SIG-M5 treated with dmso at 0.1 percent for 504 hours (cell line): ENCODE measurements at regions not wholly inside any gene's neighbourhood (a gene's known extent, or its start where the extent isn't known, plus 50 kb on each side); places are given as distances from the start of the nearest gene placed in this dataset.
"Not testable (repeated sequence)": the region's sequence is repeated elsewhere in the genome, so short reads cannot be mapped to it uniquely, and the experiment has no call there.

ENCODE experiments used
- DNase-seq: peaks from one replicate; lab custom pipeline; 2025; ENCODE audit not compliant: unreplicated experiment; lab: John Stamatoyannopoulos, UW

DNA sequence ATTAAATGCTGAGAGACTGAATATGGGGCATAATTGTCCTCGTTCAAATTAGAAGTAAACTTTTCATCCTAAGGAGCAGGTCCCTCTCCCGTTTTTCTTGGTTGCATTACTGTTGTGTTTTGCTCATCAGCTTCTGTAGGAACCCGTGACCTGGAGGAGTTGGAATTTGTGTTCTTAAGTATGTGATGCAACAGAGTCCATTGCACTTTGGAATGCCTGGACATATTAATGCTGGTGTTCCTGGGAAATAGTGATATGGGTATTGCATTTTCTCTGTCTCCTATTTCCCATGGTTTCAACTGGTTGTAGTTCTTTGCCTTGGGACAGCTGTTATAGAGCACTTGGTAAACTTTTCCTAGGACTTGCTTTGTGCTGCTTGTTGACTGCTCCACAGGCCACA is 417.8 kb upstream of the LCORL start:
- DNase-seq: no peak

- DNase-seq: no peak
These were observed 414.2 kb upstream of the LCORL start for GRCh38 chr4:18435781-18436180.

DNA sequence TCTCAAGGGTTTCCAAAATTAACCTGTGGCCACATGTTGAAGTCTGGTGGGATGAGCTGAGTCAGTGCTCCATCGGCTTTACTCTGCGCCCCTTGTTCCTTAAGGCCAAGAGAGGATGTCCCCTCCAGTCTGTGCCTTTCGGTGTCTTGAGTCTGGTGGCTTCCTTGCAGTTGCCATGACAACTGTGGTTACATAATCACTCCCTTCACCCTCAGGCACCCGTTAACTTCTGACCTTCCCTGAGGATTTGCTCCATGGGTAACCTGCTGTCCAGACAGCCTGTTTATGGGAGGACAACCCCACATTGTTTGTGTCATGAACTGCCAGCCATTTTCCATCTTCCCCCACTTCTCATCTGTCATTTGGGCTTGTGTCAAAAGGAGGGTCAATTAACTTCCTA is 401.1 kb upstream of the LCORL start:
- DNase-seq: no peak

- no peak for DNase-seq
These were observed 400.0 kb upstream of the LCORL start for GRCh38 chr4:18421519-18421918.

GRCh38 chr4:18419780-18420179 is 398.2 kb upstream of the LCORL start:
- no peak for DNase-seq

DNA sequence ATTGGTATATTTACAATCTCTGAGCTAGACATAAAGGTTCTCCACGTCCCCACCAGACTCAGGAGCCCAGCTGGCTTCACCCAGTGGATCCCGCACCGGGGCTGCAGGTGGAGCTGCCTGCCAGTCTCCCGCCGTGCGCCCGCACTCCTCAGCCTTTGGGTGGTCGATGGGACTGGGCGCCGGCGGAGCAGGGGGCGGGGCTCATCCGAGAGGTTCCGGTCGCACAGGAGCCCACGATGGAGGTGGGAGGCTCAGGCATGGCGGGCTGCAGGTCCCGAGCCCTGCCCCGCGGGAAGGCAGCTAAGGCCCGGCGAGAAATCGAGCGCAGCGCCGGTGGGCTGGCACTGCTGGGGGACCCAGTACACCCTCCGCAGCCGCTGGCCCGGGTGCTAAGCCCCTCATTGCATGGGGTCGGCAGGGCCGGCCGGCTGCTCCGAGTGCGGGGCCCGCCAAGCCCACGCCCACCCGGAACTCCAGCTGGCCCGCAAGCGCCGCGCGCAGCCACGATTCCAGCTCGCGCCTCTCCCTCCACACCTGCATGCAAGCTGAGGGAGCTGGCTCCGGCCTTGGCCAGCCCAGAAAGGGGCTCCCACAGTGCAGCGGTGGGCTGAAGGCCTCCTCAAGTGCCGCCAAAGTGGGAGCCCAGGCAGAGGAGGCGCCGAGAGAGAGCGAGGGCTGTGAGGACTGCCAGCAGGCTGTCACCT is 396.8 kb upstream of the LCORL start:
- DNase-seq: not testable (repeated sequence)

GRCh38 chr4:18417651-18418050 is 396.1 kb upstream of the LCORL start:
- not testable (repeated sequence) for DNase-seq

DNA sequence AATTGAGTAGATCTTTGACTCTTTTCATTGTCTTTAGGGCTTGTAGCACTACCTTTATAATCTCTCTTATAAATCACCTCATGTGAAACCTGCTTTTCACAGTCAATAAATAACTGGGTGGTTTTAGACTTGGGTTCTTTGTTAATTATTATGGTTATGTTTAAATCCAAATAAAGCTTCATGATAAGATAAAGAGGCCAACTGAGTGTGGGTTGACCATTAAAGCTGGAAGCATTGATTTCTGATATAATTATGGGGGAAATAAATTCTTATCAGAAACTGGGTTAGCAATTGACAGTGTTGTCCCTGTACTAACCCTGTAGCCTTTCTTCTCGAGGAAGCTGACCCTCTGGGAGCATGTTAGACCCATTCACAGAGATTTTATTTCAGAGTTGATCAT is 384.7 kb upstream of the LCORL start:
- no peak for DNase-seq

GRCh38 chr4:18405054-18405453 is 383.5 kb upstream of the LCORL start:
- no peak for DNase-seq

DNA sequence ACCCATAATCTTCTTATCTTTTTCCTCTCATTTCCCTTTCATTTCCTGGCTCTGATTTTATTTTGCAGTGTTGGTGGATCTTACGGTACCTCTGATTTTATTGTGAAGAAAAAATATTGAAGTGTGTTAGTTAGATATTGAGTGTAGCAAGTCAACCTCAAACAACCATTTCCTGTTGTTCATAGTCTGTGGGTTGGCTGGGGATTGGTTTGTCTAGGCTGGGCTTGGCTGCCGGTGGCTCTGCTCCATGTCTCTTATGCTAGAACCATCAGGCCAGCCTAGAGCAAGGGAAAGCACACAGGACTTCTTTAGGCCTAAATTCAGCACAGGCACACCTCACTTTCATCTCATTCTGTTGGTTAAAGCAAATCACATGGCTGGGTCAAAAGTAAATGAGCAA is 383.1 kb upstream of the LCORL start:
- no peak for DNase-seq

DNA sequence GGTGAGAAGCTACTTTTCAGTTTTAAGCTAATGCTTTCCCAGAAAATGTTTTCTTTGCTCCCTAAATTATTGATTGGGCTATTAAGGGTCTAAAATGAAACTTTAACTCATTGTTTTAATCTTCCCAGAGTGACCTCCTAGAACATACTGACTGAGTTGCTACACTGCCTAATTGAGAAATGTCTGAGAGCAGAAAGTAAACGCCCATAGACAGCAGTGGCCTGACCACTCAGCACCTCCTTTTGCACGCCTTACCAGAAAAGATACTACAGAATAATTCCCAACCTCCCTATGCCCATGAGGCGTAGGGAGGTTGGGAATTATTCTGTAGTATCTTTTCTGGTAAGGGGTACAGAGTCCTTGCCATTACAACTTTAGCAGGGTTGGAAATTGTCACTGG is 381.8 kb upstream of the LCORL start:
- DNase-seq: no peak

DNA sequence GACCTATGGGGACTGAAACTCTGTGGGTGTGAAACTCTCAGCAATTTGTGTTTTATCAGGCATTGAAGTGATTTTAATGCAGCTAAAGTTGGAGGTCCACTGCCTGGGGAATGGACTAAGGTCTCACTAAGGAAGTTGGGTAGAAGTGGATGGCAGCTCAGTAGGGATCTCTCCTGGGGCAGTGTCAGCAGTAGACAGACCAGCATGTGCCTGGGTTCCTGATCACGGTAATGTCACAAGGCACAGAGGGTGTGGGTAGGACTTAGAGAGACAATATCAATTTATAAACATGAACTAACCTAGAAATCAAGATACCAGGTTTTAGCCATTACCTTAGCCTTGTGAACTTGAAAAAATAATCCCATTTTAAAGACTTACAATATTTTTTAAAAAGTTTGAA is 380.3 kb upstream of the LCORL start:
- DNase-seq: no peak

DNA sequence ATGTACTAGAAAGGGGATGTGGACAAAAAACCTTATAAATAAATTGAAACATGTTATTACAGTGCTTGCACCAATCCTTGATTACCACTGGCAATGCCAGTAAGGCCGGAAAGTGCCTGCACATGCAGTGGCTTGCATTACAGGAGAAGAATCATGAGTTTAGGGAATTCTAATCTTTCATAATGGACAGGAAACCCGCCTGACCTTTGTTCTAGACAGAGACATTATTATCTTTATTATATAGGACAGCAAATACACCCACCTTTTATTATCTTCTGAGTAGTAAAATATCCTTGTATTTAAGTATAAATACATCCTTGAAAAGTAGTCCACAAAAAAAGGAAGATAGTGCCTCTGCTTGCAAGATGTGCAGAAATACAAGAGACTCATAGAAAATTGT is 379.9 kb upstream of the LCORL start:
- no peak for DNase-seq

GRCh38 chr4:18398661-18399060 is 377.1 kb upstream of the LCORL start:
- no peak for DNase-seq

DNA sequence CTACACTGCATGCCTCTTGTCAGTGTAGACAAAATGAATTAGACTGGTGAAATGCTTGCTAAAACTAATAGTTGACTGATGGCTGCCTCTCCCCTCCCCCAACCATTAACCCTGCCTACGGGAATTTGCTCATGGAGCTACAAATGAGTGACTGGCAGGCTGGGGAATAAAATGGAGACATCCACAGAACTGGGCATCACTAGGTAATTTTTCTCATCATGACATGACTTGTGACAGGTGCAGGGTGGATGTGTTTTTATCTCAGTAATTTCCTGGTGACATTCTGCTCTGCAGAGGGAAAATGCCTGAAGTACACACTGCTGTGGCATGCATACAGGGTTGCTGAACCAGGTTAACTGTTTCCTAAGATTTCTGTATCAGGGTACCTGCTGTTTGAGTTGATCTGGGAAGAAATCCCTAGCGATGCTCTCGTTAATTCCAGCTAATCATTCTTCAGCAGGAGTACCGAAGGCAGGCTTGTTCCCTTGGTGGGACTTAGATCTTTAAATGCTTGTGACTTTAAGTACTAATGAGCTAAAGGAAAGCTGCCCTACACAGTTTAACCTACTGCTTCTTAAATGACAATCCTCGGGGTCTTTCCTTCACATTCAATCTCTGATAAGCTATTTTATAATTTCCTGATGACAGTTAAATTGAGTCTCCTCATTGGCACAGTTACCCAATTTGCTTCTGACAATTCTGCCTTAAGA is 376.3 kb upstream of the LCORL start:
- no peak for DNase-seq

DNA sequence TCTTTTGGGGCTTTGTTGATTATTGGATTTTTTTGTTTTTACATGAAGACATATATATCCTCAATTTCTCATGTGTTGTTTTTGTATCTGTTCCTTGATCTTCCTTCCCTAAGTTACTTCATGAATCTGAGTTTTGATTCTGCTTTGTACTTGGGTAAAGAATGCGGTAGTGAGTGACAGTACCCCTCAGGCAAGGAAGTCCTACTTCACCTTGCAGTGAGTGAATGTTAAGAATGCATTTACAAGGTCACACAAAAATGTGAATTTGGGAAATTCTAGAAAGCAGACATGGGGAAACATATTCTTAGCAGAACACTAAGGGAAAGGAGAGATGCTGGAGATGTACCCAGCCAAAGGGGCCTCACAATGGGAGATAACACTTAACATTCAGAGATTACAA is 373.1 kb upstream of the LCORL start:
- no peak for DNase-seq

DNA sequence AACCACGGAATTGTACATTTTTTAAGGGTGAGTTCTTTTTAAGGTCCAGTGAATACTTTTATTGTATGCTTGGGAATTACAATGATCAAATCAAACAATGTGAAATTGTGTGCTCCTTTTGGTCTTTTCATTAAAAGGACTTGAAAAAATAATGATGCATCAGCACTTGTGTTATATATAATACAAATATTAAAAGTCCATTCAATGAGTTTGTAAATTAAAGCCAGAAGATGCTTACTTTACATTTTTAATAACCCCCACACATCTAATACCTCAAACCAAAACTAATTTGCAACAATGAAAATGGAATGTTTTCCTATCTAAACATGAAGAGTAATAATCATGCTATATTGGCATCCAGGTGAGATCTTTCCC is 369.8 kb upstream of the LCORL start:
- DNase-seq: no peak

DNA sequence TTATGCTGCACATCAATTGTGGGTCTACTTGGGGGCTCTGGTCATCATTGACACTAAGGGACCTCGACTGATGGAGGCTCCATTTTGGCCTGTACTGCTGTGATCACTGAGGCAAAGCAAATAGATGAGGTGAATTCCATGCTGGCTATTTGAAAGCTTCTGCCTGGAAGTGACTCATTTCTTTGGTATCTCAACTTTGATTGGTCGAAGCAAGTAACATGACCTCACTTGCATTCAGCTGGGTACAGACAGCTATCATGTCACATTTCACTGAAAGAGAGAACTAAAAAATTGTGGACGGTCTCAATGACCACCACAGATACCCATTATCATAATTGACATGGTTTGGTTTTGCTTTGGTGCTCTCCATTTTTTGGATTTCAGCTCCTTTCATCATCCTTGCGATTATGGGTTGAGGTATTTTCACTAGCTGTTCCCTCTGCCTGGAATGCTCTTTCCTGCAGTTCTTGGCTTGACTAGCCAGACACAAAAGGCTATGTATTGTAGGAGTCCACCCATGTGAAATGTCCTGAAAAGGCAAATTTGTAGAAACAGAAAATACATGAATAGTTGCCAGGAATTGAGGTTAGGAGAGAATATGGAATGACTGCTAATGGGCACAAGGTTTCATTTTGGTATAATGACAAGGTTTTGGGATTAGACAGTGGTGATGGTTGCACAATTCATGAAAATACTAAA is 369.2 kb upstream of the LCORL start:
- DNase-seq: no peak

GRCh38 chr4:18389115-18389514 is 367.6 kb upstream of the LCORL start:
- DNase-seq: no peak

DNA sequence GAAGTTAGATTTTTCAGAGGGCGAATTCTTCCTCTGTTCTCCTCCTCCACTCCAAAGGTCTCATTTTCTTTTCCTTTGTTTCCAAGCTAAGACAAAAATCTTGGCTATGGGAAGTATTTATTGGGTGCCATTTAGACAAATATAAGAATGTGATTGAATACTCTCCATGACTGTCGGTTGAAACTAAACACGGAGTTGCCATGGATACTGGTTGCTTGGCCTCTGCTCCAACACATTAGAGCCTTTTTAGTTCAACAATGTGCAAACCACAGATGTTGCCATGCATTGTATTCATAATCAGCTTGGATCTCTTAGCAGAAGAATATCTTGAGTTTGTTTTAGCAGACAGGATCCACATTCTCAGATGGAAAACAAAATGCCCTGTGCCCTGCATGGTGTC is 366.5 kb upstream of the LCORL start:
- DNase-seq: no peak

DNA sequence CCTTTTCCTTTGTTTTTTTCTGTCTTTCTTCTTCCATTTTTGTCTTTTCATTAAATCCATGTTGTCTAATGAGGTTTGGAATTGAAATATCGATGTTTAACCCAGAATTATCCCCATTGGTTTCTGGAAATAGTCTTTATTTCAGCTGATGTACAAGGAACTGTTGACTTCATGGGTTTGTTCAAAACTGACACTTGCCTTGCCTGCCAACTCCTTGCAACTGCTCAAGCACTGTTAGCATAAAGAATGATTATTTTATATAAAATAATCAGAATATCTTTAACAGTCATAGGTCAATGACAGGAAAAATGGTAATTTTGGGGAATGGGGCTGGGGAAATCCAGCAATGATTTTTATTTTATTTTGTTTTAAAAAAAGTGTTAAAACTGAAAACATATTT is 359.6 kb upstream of the LCORL start:
- DNase-seq: no peak

GRCh38 chr4:18369561-18369960 is 348.0 kb upstream of the LCORL start:
- no peak for DNase-seq
